ENCODE measurements at regions not wholly inside any gene's neighbourhood (a gene's known extent, or its start where the extent isn't known, plus 50 kb on each side); places are given as distances from the start of the nearest gene placed in this dataset.

DNA sequence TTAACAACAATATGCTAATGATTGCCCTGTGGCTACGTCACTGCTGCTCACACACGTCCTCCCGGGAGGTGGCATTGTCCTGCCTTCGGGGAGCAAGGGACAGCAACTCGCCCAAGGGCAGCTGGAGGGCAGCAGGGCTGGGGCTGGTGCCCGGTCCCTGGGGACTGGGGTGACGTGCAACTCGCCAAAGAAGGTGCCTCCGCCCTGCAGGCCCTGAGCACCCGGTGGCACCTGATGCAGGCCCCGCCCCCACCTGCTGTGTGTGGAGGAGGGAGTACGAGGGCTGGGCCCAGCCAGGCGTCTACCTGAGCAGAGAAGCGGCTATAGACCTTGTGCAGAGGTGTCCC lies 64.8 kb upstream of the SLCO4A1 start:
- intact Hi-C loops (cut with micrococcal nuclease; ENCODE audit: unreplicated experiment) (no loop called here), in situ Hi-C loops (cut with HindIII; ENCODE audit: extremely low pct_ligation_motif_present, low pct_unique_long_range_greater_than_20kb) (no loop called here)
- ChIA-PET CTCF (ENCODE audit: low intra/inter-chr PET ratio, low total read pairs) (no interaction called here), POLR2A (no interaction called here)
- Histone ChIP-seq H3K36me3 (replicated peaks in 1 of 2; ENCODE audit: control insufficient read depth in 1 of 2, insufficient read depth in 2 of 2, low read length in 2 of 2) (no peaks in the 10 kb centered on the region), H3K9ac (ENCODE audit: insufficient read depth, low read depth, low read length) (no peak overlapping the region), H3K27me3 (ENCODE audit: control insufficient read depth in 1 of 2, insufficient read depth in 2 of 2, low read length in 2 of 2) (peaks cover 9 to 94% of the 10 kb centered on the region in 2 experiments; a peak in 4 of 5 replicates), H3K27ac (ENCODE audit: extremely low read length, insufficient read depth, low read length) (no peak overlapping the region), H3K4me1 (ENCODE audit: insufficient read depth, low read length) (no peaks in the 10 kb centered on the region), H2AFZ (ENCODE audit: low read length) (no peak overlapping the region), H3K4me3 (replicated peaks in 1 of 3; ENCODE audit: insufficient read depth in 1 of 3, low read depth in 2 of 3, low read length in 3 of 3) (no peak overlapping the region), H3K9me3 (ENCODE audit: low read length) (no peaks in the 10 kb centered on the region), H4K20me1 (ENCODE audit: insufficient read depth, low read length) (peaks cover 16% of the 10 kb centered on the region; the same call in 1 of the 2 replicates), H3K79me2 (ENCODE audit: insufficient read depth, low read length) (no peaks in the 10 kb centered on the region), H3K4me2 (ENCODE audit: low read depth, low read length) (no peak overlapping the region)
- 7% methylated on average over 10 of the region's 14 CpGs for WGBS (ENCODE audit: low lambda C conversion rate)
- FAIRE-seq (no peak), ATAC-seq (peak; percentile 10; the same call in 1 of the 3 replicates), DNase-seq (ENCODE audit: low spot score) (no peak)
- BruUV-seq (replicated peaks): no TSS peak
- TF ChIP-seq NR2C2 (CRISPR knock-in tag; IDR thresholded peaks at IDR 0.05; ENCODE audit: borderline replicate concordance) (no peak), MATR3 (CRISPR knock-in tag; IDR thresholded peaks at IDR 0.05) (peak; percentile 28; the same call in 1 of the 2 replicates), RXRA (CRISPR knock-in tag; IDR thresholded peaks at IDR 0.05) (no peak), ZNF430 (CRISPR knock-in tag; IDR thresholded peaks at IDR 0.05) (no peak), ZEB1 (IDR thresholded peaks at IDR 0.05; ENCODE audit: insufficient replicate concordance, low read depth) (no peak)
- TF ChIP-seq, protein P1, sequence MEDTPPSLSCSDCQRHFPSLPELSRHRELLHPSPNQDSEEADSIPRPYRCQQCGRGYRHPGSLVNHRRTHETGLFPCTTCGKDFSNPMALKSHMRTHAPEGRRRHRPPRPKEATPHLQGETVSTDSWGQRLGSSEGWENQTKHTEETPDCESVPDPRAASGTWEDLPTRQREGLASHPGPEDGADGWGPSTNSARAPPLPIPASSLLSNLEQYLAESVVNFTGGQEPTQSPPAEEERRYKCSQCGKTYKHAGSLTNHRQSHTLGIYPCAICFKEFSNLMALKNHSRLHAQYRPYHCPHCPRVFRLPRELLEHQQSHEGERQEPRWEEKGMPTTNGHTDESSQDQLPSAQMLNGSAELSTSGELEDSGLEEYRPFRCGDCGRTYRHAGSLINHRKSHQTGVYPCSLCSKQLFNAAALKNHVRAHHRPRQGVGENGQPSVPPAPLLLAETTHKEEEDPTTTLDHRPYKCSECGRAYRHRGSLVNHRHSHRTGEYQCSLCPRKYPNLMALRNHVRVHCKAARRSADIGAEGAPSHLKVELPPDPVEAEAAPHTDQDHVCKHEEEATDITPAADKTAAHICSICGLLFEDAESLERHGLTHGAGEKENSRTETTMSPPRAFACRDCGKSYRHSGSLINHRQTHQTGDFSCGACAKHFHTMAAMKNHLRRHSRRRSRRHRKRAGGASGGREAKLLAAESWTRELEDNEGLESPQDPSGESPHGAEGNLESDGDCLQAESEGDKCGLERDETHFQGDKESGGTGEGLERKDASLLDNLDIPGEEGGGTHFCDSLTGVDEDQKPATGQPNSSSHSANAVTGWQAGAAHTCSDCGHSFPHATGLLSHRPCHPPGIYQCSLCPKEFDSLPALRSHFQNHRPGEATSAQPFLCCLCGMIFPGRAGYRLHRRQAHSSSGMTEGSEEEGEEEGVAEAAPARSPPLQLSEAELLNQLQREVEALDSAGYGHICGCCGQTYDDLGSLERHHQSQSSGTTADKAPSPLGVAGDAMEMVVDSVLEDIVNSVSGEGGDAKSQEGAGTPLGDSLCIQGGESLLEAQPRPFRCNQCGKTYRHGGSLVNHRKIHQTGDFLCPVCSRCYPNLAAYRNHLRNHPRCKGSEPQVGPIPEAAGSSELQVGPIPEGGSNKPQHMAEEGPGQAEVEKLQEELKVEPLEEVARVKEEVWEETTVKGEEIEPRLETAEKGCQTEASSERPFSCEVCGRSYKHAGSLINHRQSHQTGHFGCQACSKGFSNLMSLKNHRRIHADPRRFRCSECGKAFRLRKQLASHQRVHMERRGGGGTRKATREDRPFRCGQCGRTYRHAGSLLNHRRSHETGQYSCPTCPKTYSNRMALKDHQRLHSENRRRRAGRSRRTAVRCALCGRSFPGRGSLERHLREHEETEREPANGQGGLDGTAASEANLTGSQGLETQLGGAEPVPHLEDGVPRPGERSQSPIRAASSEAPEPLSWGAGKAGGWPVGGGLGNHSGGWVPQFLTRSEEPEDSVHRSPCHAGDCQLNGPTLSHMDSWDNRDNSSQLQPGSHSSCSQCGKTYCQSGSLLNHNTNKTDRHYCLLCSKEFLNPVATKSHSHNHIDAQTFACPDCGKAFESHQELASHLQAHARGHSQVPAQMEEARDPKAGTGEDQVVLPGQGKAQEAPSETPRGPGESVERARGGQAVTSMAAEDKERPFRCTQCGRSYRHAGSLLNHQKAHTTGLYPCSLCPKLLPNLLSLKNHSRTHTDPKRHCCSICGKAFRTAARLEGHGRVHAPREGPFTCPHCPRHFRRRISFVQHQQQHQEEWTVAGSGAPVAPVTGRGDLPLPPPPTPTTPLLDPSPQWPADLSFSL (CRISPR knock-in tag; IDR thresholded peaks at IDR 0.05): no peak
- TF ChIP-seq, protein P2, sequence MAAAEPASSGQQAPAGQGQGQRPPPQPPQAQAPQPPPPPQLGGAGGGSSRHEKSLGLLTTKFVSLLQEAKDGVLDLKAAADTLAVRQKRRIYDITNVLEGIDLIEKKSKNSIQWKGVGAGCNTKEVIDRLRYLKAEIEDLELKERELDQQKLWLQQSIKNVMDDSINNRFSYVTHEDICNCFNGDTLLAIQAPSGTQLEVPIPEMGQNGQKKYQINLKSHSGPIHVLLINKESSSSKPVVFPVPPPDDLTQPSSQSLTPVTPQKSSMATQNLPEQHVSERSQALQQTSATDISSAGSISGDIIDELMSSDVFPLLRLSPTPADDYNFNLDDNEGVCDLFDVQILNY (CRISPR knock-in tag; conservative IDR thresholded peaks at IDR 0.05): no peak
- TF ChIP-seq, protein P3, sequence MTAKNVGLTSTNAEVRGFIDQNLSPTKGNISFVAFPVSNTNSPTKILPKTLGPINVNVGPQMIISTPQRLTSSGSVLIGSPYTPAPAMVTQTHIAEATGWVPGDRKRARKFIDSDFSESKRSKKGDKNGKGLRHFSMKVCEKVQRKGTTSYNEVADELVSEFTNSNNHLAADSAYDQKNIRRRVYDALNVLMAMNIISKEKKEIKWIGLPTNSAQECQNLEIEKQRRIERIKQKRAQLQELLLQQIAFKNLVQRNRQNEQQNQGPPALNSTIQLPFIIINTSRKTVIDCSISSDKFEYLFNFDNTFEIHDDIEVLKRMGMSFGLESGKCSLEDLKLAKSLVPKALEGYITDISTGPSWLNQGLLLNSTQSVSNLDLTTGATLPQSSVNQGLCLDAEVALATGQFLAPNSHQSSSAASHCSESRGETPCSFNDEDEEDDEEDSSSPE (CRISPR knock-in tag; IDR thresholded peaks at IDR 0.05): no peak

Data from HepG2 (cell line).